Fibroblast of lung (primary cell): ENCODE measurements at regions not wholly inside any gene's neighbourhood (a gene's known extent, or its start where the extent isn't known, plus 50 kb on each side); places are given as distances from the start of the nearest gene placed in this dataset.

Source experiments
- EZH2 ChIP-seq: IDR thresholded peaks from 2 replicates; pipeline ENCODE4 v1.5.1; 2012; ENCODE audit warnings: low read length, control low read depth, mild to moderate bottlenecking; ENCODE audit errors: missing control alignments
- TF ChIP-seq, protein P1 (sequence below), 2 donors: IDR thresholded peaks in 1 of 2; conservative IDR thresholded peaks in 1 of 2; 1 replicate in 1 of 2; 2 replicates in 1 of 2; pipeline ENCODE4 v1.5.1; 2011 to 2012; ENCODE audit warnings: low read length in 2 of 2, control low read depth in 1 of 2, inconsistent platforms in 1 of 2, low read depth in 1 of 2, mild to moderate bottlenecking in 1 of 2

DNA sequence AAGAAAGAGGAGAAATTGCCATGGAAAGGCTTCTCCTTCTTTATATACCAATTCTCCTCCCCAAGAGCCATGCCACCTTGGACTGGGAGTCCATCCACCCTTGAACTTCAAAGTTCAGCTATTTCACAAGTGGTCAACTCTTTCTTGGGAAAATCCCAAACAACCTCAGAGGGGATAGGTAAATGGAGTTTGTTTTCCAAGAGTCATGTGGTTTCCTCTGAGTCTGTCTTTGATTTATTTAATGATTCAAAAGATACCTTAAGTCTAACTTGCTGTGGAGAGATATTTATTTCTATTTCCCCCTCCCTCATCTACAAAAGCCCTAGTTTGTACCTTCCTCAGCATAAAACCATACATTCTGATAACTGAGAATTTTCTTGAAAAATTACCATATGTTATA is 758.6 kb upstream of the IGFBP3 start:
- TF ChIP-seq, protein P1, sequence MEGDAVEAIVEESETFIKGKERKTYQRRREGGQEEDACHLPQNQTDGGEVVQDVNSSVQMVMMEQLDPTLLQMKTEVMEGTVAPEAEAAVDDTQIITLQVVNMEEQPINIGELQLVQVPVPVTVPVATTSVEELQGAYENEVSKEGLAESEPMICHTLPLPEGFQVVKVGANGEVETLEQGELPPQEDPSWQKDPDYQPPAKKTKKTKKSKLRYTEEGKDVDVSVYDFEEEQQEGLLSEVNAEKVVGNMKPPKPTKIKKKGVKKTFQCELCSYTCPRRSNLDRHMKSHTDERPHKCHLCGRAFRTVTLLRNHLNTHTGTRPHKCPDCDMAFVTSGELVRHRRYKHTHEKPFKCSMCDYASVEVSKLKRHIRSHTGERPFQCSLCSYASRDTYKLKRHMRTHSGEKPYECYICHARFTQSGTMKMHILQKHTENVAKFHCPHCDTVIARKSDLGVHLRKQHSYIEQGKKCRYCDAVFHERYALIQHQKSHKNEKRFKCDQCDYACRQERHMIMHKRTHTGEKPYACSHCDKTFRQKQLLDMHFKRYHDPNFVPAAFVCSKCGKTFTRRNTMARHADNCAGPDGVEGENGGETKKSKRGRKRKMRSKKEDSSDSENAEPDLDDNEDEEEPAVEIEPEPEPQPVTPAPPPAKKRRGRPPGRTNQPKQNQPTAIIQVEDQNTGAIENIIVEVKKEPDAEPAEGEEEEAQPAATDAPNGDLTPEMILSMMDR (conservative IDR thresholded peaks at IDR 0.05 in 1 of 2, IDR thresholded peaks at IDR 0.05 in 1 of 2; ENCODE audit: low read depth in 1 of 2, low read length in 2 of 2), result no peak
- TF ChIP-seq EZH2, result no peak
